ENCODE measurements at regions not wholly inside any gene's neighbourhood (a gene's known extent, or its start where the extent isn't known, plus 50 kb on each side); places are given as distances from the start of the nearest gene placed in this dataset.

DNA sequence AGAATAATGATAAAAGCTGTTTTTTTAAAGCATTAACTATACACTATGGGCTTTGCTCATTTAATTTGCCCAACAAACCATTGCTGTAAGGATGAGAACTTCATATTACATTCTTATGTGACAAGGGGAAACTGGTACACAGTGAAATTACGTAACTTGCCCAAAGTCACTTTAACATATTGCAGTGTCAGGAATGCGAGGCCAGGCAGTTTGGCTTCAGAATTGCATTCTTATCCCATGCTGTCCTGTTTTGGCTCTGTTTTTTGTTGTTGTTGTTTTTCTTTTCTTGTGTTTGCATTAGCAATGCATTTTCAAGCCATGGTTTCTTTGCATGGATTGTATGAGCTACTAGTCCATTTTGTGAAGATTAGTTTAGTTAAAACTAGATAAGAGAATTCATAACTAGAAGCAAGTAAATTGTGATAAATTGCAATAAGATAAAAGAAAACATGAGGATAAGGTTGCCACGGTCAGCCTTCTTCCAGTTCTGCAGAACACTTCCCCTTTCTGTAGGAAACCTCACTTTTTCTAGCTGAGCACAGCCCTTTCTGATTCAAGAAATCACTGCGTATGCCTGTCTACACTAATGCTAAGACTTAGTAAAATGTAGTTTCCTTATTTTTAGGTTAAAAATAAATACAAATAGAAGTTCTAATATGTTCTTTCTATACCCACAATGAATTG is 221.3 kb upstream of the KCNJ16 start:
- no peak for TF ChIP-seq POLR2A (IDR thresholded peaks at IDR 0.05)
- TF ChIP-seq, protein P1, sequence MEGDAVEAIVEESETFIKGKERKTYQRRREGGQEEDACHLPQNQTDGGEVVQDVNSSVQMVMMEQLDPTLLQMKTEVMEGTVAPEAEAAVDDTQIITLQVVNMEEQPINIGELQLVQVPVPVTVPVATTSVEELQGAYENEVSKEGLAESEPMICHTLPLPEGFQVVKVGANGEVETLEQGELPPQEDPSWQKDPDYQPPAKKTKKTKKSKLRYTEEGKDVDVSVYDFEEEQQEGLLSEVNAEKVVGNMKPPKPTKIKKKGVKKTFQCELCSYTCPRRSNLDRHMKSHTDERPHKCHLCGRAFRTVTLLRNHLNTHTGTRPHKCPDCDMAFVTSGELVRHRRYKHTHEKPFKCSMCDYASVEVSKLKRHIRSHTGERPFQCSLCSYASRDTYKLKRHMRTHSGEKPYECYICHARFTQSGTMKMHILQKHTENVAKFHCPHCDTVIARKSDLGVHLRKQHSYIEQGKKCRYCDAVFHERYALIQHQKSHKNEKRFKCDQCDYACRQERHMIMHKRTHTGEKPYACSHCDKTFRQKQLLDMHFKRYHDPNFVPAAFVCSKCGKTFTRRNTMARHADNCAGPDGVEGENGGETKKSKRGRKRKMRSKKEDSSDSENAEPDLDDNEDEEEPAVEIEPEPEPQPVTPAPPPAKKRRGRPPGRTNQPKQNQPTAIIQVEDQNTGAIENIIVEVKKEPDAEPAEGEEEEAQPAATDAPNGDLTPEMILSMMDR (IDR thresholded peaks at IDR 0.05 in 4 of 5, conservative IDR thresholded peaks at IDR 0.05 in 1 of 5), result no peak
- DNase-seq (no peak), ATAC-seq (no peak)
- Histone ChIP-seq H3K27ac (no peak overlapping the region), H3K27me3 (no peaks in the 10 kb centered on the region), H3K4me1 (peaks cover 13 to 17% of the 10 kb centered on the region in 2 donors), H3K9me3 (no peaks in the 10 kb centered on the region), H3K4me3 (no peak overlapping the region), H3K36me3 (no peaks in the 10 kb centered on the region)
- intact Hi-C loops (cut with DNase I; ENCODE audit: low total_unique reads) (no loop called here), in situ Hi-C loops (cut with MboI; ENCODE audit: low sequenced_read_pairs in 4 of 4) (no loop called here)

DNA sequence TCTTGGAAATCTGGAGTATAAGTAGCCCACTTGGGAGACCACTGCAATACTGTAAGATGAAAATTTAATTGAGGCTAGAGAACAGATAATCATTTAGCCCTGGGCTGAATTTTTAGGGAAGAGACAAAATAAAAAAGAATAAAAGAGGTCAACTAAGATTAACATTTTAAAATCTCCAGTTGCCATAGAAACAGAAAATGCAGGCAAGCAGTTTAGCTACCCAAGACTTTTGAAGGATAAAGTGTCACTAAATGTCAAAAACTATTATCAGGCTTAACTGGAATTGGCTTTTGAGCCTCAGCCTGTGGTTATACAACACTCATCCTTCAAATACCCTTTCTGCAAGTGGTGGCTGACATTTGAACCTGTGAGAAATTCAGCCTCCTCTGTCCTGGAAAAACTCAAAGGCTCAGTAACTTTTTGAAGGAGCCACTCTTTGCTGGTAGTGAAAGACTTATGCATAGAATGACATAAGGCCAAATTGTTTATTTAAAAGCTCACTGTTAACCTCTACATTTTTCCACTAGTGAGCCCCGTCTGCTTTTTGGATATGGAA is 220.7 kb upstream of the KCNJ16 start:
- H3K36me3 ChIP-seq, result no peaks in the 10 kb centered on the region
- no peaks in the 10 kb centered on the region for H3K9me3 ChIP-seq
- H3K4me1 ChIP-seq, result peaks cover 13 to 17% of the 10 kb centered on the region in 2 donors
- DNase-seq (no peak), ATAC-seq (no peak)
- intact Hi-C loops (cut with DNase I; ENCODE audit: low total_unique reads) (no loop called here), in situ Hi-C loops (cut with MboI; ENCODE audit: low sequenced_read_pairs in 4 of 4) (no loop called here)
- H3K27ac ChIP-seq, result no peak overlapping the region
- no peaks in the 10 kb centered on the region for H3K27me3 ChIP-seq
- no peak overlapping the region for H3K4me3 ChIP-seq
- TF ChIP-seq, protein P1 (IDR thresholded peaks at IDR 0.05 in 4 of 5, conservative IDR thresholded peaks at IDR 0.05 in 1 of 5), result no peak
- no peak for TF ChIP-seq POLR2A (IDR thresholded peaks at IDR 0.05)

DNA sequence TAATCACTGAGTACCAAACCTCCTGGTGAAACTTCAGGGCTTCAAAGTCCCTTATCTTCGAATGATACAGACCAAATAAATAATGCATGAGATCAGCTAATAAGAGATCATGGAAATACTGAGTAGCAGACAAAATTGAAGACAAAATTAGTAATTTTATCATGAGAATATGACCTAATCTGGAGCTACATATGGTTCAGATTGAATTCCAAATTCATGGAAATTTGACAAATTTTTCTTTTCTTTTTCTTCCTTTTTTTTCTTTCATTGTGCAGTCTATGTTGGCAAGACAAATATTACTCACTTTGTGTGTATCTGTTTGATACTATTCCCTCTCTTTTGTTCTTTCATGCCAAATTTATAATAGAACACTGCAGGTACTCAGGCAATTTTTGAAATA is 218.1 kb upstream of the KCNJ16 start:
- Histone ChIP-seq H3K4me1 (peaks cover 13 to 17% of the 10 kb centered on the region in 2 donors), H3K9me3 (no peaks in the 10 kb centered on the region), H3K36me3 (no peaks in the 10 kb centered on the region), H3K27ac (no peak overlapping the region), H3K4me3 (no peak overlapping the region), H3K27me3 (no peaks in the 10 kb centered on the region)
- ATAC-seq, result no peak
- no peak for DNase-seq
- TF ChIP-seq, protein P1 (IDR thresholded peaks at IDR 0.05 in 4 of 5, conservative IDR thresholded peaks at IDR 0.05 in 1 of 5), result no peak
- TF ChIP-seq POLR2A (IDR thresholded peaks at IDR 0.05), result no peak
- in situ Hi-C loops (cut with MboI; ENCODE audit: low sequenced_read_pairs in 4 of 4), result no loop called here
- intact Hi-C loops (cut with DNase I; ENCODE audit: low total_unique reads), result no loop called here

DNA sequence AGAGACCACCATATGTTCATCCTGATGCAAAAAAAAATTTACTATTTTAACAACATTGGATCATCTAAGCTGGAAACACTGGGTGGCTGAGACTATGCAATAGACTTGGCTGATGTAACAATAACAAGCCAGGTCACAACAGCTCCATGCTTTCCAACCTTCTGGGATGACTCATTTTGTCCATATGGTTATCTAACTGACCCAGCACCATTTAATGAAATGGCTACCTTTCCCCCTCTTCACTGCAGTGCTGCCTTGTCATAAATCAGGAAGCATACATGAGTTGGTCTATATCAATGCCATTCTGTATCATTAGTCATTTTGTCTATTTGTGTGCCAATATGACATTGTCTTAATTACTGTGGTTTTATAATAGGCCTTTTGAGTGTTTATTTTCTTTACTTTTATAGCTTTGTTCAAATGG is 217.6 kb upstream of the KCNJ16 start:
- Histone ChIP-seq H3K4me3 (no peak overlapping the region), H3K27me3 (no peaks in the 10 kb centered on the region), H3K9me3 (no peaks in the 10 kb centered on the region), H3K36me3 (no peaks in the 10 kb centered on the region), H3K27ac (no peak overlapping the region), H3K4me1 (peaks cover 13 to 17% of the 10 kb centered on the region in 2 donors)
- TF ChIP-seq POLR2A (IDR thresholded peaks at IDR 0.05), result no peak
- TF ChIP-seq, protein P1 (IDR thresholded peaks at IDR 0.05 in 4 of 5, conservative IDR thresholded peaks at IDR 0.05 in 1 of 5), result no peak
- no peak for ATAC-seq
- in situ Hi-C loops (cut with MboI; ENCODE audit: low sequenced_read_pairs in 4 of 4) (no loop called here), intact Hi-C loops (cut with DNase I; ENCODE audit: low total_unique reads) (no loop called here)
- no peak for DNase-seq
